ENCODE measurements at regions not wholly inside any gene's neighbourhood (a gene's known extent, or its start where the extent isn't known, plus 50 kb on each side); places are given as distances from the start of the nearest gene placed in this dataset.

DNA sequence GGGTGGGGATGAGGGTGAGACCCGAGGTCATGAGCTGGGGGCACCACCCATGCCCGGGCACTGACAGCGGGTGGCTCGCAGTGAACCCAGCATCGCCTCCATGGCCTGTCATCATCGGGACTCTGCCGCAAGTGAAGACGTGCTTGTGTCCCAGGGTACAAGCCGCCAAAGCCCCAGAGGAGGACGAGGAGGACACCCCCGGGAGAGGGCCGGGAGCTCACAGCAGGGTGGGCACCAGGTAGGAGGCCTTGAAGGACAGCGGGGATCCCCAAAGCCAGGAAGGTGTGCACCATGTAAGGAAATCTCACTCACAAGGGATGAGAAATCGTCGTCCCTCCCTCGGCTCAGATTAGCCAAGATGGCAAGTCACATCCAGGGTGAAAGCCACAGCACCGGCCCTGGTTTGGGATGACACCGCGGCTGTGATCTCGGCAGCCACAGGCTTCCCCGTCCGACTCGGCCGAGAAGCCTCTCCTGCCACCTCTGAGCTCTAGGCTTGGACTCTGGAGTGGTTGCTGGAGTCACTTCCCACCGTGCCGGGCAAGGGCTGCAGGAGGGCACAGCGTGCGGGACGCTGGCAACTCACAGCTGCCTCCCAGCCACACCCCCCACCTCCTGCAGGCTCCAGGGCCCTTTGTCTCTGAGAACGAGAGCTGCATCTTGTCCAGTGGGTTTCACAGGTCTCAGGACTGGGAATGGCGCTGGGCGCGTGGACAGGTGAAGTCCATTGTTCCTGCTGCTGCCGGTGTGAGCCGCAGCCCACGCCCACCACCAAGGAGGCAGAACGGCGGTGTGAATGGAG, 81.6 kb upstream of the CTDP1 start:
- TF ChIP-seq, protein P1, sequence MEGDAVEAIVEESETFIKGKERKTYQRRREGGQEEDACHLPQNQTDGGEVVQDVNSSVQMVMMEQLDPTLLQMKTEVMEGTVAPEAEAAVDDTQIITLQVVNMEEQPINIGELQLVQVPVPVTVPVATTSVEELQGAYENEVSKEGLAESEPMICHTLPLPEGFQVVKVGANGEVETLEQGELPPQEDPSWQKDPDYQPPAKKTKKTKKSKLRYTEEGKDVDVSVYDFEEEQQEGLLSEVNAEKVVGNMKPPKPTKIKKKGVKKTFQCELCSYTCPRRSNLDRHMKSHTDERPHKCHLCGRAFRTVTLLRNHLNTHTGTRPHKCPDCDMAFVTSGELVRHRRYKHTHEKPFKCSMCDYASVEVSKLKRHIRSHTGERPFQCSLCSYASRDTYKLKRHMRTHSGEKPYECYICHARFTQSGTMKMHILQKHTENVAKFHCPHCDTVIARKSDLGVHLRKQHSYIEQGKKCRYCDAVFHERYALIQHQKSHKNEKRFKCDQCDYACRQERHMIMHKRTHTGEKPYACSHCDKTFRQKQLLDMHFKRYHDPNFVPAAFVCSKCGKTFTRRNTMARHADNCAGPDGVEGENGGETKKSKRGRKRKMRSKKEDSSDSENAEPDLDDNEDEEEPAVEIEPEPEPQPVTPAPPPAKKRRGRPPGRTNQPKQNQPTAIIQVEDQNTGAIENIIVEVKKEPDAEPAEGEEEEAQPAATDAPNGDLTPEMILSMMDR (IDR thresholded peaks at IDR 0.05 in 2 of 3, conservative IDR thresholded peaks at IDR 0.05 in 1 of 3; ENCODE audit: borderline replicate concordance in 1 of 3, insufficient read depth in 1 of 3, low read depth in 2 of 3, low read length in 2 of 3): no peak
- TF ChIP-seq, protein P2, sequence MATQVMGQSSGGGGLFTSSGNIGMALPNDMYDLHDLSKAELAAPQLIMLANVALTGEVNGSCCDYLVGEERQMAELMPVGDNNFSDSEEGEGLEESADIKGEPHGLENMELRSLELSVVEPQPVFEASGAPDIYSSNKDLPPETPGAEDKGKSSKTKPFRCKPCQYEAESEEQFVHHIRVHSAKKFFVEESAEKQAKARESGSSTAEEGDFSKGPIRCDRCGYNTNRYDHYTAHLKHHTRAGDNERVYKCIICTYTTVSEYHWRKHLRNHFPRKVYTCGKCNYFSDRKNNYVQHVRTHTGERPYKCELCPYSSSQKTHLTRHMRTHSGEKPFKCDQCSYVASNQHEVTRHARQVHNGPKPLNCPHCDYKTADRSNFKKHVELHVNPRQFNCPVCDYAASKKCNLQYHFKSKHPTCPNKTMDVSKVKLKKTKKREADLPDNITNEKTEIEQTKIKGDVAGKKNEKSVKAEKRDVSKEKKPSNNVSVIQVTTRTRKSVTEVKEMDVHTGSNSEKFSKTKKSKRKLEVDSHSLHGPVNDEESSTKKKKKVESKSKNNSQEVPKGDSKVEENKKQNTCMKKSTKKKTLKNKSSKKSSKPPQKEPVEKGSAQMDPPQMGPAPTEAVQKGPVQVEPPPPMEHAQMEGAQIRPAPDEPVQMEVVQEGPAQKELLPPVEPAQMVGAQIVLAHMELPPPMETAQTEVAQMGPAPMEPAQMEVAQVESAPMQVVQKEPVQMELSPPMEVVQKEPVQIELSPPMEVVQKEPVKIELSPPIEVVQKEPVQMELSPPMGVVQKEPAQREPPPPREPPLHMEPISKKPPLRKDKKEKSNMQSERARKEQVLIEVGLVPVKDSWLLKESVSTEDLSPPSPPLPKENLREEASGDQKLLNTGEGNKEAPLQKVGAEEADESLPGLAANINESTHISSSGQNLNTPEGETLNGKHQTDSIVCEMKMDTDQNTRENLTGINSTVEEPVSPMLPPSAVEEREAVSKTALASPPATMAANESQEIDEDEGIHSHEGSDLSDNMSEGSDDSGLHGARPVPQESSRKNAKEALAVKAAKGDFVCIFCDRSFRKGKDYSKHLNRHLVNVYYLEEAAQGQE (IDR thresholded peaks at IDR 0.05; ENCODE audit: low read depth): no peak
- TF ChIP-seq SP1 (IDR thresholded peaks at IDR 0.05; ENCODE audit: low read depth): no peak
- no peak for TF ChIP-seq EGR1 (IDR thresholded peaks at IDR 0.05; ENCODE audit: low read depth)
- TF ChIP-seq JUND (IDR thresholded peaks at IDR 0.05): no peak
- no peak for TF ChIP-seq CEBPB (IDR thresholded peaks at IDR 0.05; ENCODE audit: low read depth)
- TF ChIP-seq POLR2AphosphoS5 (IDR thresholded peaks at IDR 0.05; ENCODE audit: low read depth, low read length): no peak
- no peak for TF ChIP-seq POLR2A (IDR thresholded peaks at IDR 0.05; ENCODE audit: borderline replicate concordance, extremely low read depth, insufficient read depth, insufficient read length)
- TF ChIP-seq ZBTB33 (IDR thresholded peaks at IDR 0.05; ENCODE audit: extremely low read depth, insufficient replicate concordance, low read length): no peak
